NCI-H510A treated with DMSO at 0.1 percent for 48 hours (cell line): ENCODE measurements at regions not wholly inside any gene's neighbourhood (a gene's known extent, or its start where the extent isn't known, plus 50 kb on each side); places are given as distances from the start of the nearest gene placed in this dataset.

Experiments used
- DNase-seq: peaks from one replicate; lab custom pipeline; 2025; lab: John Stamatoyannopoulos, UW

- DNase-seq, result no peak
Observed at GRCh38 chr2:140063356-140063755, 1283.2 kb upstream of the NXPH2 start.

- DNase-seq, result no peak
Observed at GRCh38 chr2:140061240-140061639, 1281.0 kb upstream of the NXPH2 start.

- no peak for DNase-seq
Observed at GRCh38 chr2:140057928-140058327, 1277.7 kb upstream of the NXPH2 start.

- no peak for DNase-seq
Observed at GRCh38 chr2:140041811-140042210, 1261.6 kb upstream of the NXPH2 start.

- DNase-seq, result no peak
Observed at GRCh38 chr2:140041239-140041638, 1261.0 kb upstream of the NXPH2 start.

- no peak for DNase-seq
Observed at GRCh38 chr2:140033638-140034037, 1253.4 kb upstream of the NXPH2 start.

GRCh38 chr2:140027966-140028365, 1247.8 kb upstream of the NXPH2 start:
- DNase-seq, result no peak

GRCh38 chr2:140027320-140027719, 1247.1 kb upstream of the NXPH2 start:
- no peak for DNase-seq

GRCh38 chr2:140023291-140023690, 1243.1 kb upstream of the NXPH2 start:
- DNase-seq, result no peak

- no peak for DNase-seq
Observed at GRCh38 chr2:140018541-140018940, 1238.4 kb upstream of the NXPH2 start.

- DNase-seq, result no peak
Observed at GRCh38 chr2:140014204-140014546, 1234.0 kb upstream of the NXPH2 start.

GRCh38 chr2:140013545-140014203, 1233.5 kb upstream of the NXPH2 start:
- DNase-seq, result no peak

- no peak for DNase-seq
Observed at GRCh38 chr2:140011287-140011686, 1231.1 kb upstream of the NXPH2 start.

GRCh38 chr2:140002110-140002509, 1221.9 kb upstream of the NXPH2 start:
- DNase-seq, result no peak

GRCh38 chr2:139992711-139993345, 1212.6 kb upstream of the NXPH2 start:
- DNase-seq, result no peak

GRCh38 chr2:139992078-139992477, 1211.9 kb upstream of the NXPH2 start:
- no peak for DNase-seq

- DNase-seq, result no peak
Observed at GRCh38 chr2:139990646-139991335, 1210.6 kb upstream of the NXPH2 start.

GRCh38 chr2:139969323-139969722, 1189.1 kb upstream of the NXPH2 start:
- no peak for DNase-seq

- no peak for DNase-seq
Observed at GRCh38 chr2:139968588-139968987, 1188.4 kb upstream of the NXPH2 start.

GRCh38 chr2:139967665-139968064, 1187.5 kb upstream of the NXPH2 start:
- no peak for DNase-seq

GRCh38 chr2:139964721-139965440, 1184.7 kb upstream of the NXPH2 start:
- DNase-seq, result no peak

- DNase-seq, result no peak
Observed at GRCh38 chr2:139963863-139964355, 1183.7 kb upstream of the NXPH2 start.
